ENCODE measurements at regions not wholly inside any gene's neighbourhood (a gene's known extent, or its start where the extent isn't known, plus 50 kb on each side); places are given as distances from the start of the nearest gene placed in this dataset.

DNA sequence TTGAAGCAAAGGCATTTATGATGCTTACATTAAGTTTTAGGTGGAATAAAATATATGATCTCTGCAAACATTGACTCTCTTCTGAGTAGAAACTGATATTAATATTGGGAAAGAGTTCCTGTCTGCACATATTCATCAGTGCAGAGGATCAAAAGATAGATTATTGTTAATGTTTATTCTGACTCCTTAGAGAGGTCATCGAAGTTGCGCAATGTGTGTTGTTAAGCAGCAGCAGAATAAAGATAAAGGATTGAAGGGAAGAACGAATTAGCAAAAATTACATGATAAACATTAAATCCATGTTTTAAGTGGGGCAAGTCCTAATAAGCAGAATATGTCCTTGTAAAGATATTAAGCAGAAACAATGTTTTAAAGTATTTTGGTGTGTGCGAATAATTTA is 72.6 kb upstream of the MBNL3 start:
- ChIA-PET CTCF (no interaction called here), POLR2A (no interaction called here)
- no peaks in the 10 kb centered on the region for H3K36me3 ChIP-seq (replicated peaks in 1 of 2; ENCODE audit: control insufficient read depth in 1 of 2, insufficient read depth in 2 of 2, low read length in 1 of 2)
- no peaks in the 10 kb centered on the region for H3K9me3 ChIP-seq
- 57% methylated on average over 4 of the region's 4 CpGs for WGBS (ENCODE audit: low lambda C conversion rate)
- no peaks in the 10 kb centered on the region for H3K4me1 ChIP-seq (ENCODE audit: control insufficient read depth in 1 of 2, insufficient read depth in 2 of 2, low read depth in 1 of 2, low read length in 1 of 2)
- DNase-seq = no peak
- H3K79me2 ChIP-seq (ENCODE audit: insufficient read depth) = no peaks in the 10 kb centered on the region
- H3K27ac ChIP-seq (ENCODE audit: low read depth in 2 of 2, low read length in 1 of 2) = no peak overlapping the region
- no peaks in the 10 kb centered on the region for H3K27me3 ChIP-seq (ENCODE audit: insufficient read depth)
- H3K4me2 ChIP-seq = no peak overlapping the region
- H4K20me1 ChIP-seq (ENCODE audit: insufficient read depth) = no peaks in the 10 kb centered on the region
- H3F3A ChIP-seq (replicated peaks; ENCODE audit: insufficient read depth) = no peaks in the 10 kb centered on the region
- TF ChIP-seq RXRA (IDR thresholded peaks at IDR 0.05; ENCODE audit: borderline replicate concordance, low read depth) (no peak), MEF2A (IDR thresholded peaks at IDR 0.05; ENCODE audit: borderline replicate concordance, low read depth) (no peak), GABPA (IDR thresholded peaks at IDR 0.05; ENCODE audit: low read depth) (no peak), RCOR1 (IDR thresholded peaks at IDR 0.05; ENCODE audit: low read length) (no peak), FOSL2 (IDR thresholded peaks at IDR 0.05; ENCODE audit: borderline replicate concordance, low read depth) (no peak), ELF1 (IDR thresholded peaks at IDR 0.05) (no peak), NRF1 (IDR thresholded peaks at IDR 0.05; ENCODE audit: low read depth, low read length) (no peak), PBX3 (IDR thresholded peaks at IDR 0.05) (no peak), TCF12 (IDR thresholded peaks at IDR 0.05) (no peak), MAX (IDR thresholded peaks at IDR 0.05; ENCODE audit: low read depth) (no peak), EZH2phosphoT487 (IDR thresholded peaks at IDR 0.05; ENCODE audit: borderline replicate concordance, low read depth) (no peak), REST (IDR thresholded peaks at IDR 0.05; ENCODE audit: low read depth, low read length) (no peak), JUND (IDR thresholded peaks at IDR 0.05) (no peak), CTCF (IDR thresholded peaks at IDR 0.05) (no peak), SIN3A (IDR thresholded peaks at IDR 0.05; ENCODE audit: borderline replicate concordance, low read depth, low read length) (no peak), FOXJ3 (CRISPR knock-in tag; IDR thresholded peaks at IDR 0.05) (no peak)
- TF ChIP-seq, protein P1, sequence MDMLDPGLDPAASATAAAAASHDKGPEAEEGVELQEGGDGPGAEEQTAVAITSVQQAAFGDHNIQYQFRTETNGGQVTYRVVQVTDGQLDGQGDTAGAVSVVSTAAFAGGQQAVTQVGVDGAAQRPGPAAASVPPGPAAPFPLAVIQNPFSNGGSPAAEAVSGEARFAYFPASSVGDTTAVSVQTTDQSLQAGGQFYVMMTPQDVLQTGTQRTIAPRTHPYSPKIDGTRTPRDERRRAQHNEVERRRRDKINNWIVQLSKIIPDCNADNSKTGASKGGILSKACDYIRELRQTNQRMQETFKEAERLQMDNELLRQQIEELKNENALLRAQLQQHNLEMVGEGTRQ (IDR thresholded peaks at IDR 0.05; ENCODE audit: borderline replicate concordance, low read depth, low read length) = no peak
- no peak overlapping the region for H3K9ac ChIP-seq
- no peak overlapping the region for H3K4me3 ChIP-seq (ENCODE audit: low read depth in 2 of 2, low read length in 1 of 2)
- H2AFZ ChIP-seq (ENCODE audit: low read depth) = no peak overlapping the region
- no peaks in the 10 kb centered on the region for H3K9me2 ChIP-seq

All from SK-N-SH (cell line).